ENCODE measurements at regions not wholly inside any gene's neighbourhood (a gene's known extent, or its start where the extent isn't known, plus 50 kb on each side); places are given as distances from the start of the nearest gene placed in this dataset.

GRCh38 chrX:68919707-68920106 lies 90.9 kb downstream of the EFNB1 start:
- DNase-seq: no peak
- no peak overlapping the region for H3K4me3 ChIP-seq
- no peak for ATAC-seq
- no peaks in the 10 kb centered on the region for H3K36me3 ChIP-seq
- H3K27me3 ChIP-seq: peaks cover 0 to 24% (median 0%) of the 10 kb centered on the region in 7 donors
- no peak for TF ChIP-seq CTCF (IDR thresholded peaks at IDR 0.05)
- intact Hi-C loops (cut with DNase I): loop anchor here in 1 of 10 donors (10.0 kb wide), 1 partner anchor 145 kb away; no protein-coding TSS in a partner anchor
- H3K27ac ChIP-seq: no peak overlapping the region
- H3K4me1 ChIP-seq: peaks cover 0 to 8% (median 0%) of the 10 kb centered on the region in 9 donors
- H3K9me3 ChIP-seq: no peaks in the 10 kb centered on the region

- Histone ChIP-seq H3K27ac (no peak overlapping the region), H3K4me3 (no peak overlapping the region), H3K27me3 (peaks cover 0 to 24% (median 0%) of the 10 kb centered on the region in 7 donors), H3K4me1 (peaks cover 0 to 8% (median 0%) of the 10 kb centered on the region in 9 donors), H3K9me3 (no peaks in the 10 kb centered on the region), H3K36me3 (no peaks in the 10 kb centered on the region)
- TF ChIP-seq CTCF (IDR thresholded peaks at IDR 0.05): peak in 6 of 9 donors; percentile 13 to 41 (median 28)
- intact Hi-C loops (cut with DNase I): loop anchor here in 1 of 10 donors (10.0 kb wide), 1 partner anchor 147 kb away; no protein-coding TSS in a partner anchor
- DNase-seq (no peak), ATAC-seq (no peak)
- 81 to 95% methylated on average over 2 of the region's 2 CpGs for WGBS, 2 donors
These were observed 89.4 kb downstream of the EFNB1 start for GRCh38 chrX:68918202-68918601.

- no peak for TF ChIP-seq CTCF (IDR thresholded peaks at IDR 0.05)
- H3K27me3 ChIP-seq: peaks cover 0 to 24% (median 0%) of the 10 kb centered on the region in 7 donors
- H3K4me1 ChIP-seq: peaks cover 0 to 8% (median 0%) of the 10 kb centered on the region in 9 donors
- DNase-seq (no peak), ATAC-seq (no peak)
- no peaks in the 10 kb centered on the region for H3K36me3 ChIP-seq
- H3K9me3 ChIP-seq: no peaks in the 10 kb centered on the region
- H3K27ac ChIP-seq: no peak overlapping the region
- no peak overlapping the region for H3K4me3 ChIP-seq
- intact Hi-C loops (cut with DNase I): loop anchor here in 1 of 10 donors (10.0 kb wide), 1 partner anchor 147 kb away; no protein-coding TSS in a partner anchor
These were observed 89.0 kb downstream of the EFNB1 start for GRCh38 chrX:68917799-68918198.

GRCh38 chrX:68916891-68917290 lies 88.1 kb downstream of the EFNB1 start:
- no peaks in the 10 kb centered on the region for H3K9me3 ChIP-seq
- ATAC-seq (no peak), DNase-seq (no peak)
- no peaks in the 10 kb centered on the region for H3K36me3 ChIP-seq
- TF ChIP-seq CTCF (IDR thresholded peaks at IDR 0.05): no peak
- H3K4me1 ChIP-seq: peaks cover 0 to 8% (median 0%) of the 10 kb centered on the region in 9 donors
- H3K27me3 ChIP-seq: peaks cover 0 to 28% (median 0%) of the 10 kb centered on the region in 7 donors
- intact Hi-C loops (cut with DNase I): loop anchor here in 1 of 10 donors (10.0 kb wide), 1 partner anchor 148 kb away; no protein-coding TSS in a partner anchor
- no peak overlapping the region for H3K4me3 ChIP-seq
- 91 to 100% methylated on average over 7 to 8 of the region's 8 CpGs for WGBS, 2 donors
- no peak overlapping the region for H3K27ac ChIP-seq

Data from heart right ventricle (tissue), 16 donors.